ENCODE measurements at regions not wholly inside any gene's neighbourhood (a gene's known extent, or its start where the extent isn't known, plus 50 kb on each side); places are given as distances from the start of the nearest gene placed in this dataset.
"Not testable (repeated sequence)": the region's sequence is repeated elsewhere in the genome, so short reads cannot be mapped to it uniquely, and the experiment has no call there.

DNA sequence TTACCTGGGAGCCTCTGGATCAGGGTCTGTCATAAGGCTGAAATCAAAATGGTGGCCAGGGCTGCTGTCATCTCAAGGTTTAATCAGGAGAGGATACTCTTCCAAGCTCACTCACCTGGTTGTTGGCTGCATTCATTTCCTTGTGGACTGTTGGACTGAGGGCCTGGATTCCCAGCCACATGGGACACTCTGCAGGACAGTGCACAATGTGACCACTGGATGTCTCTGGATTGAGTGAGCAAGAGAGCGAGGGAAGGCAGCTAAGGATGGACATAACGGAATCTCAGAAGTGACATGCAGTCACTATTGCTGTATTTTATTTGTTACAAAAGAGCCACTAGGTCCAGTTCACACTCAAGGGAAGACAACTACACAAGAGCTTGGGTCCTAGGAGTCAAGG lies 229.1 kb downstream of the S1PR1 start:
- H3K4me3 ChIP-seq (ENCODE audit: low read depth, low read length) = no peak overlapping the region

DNA sequence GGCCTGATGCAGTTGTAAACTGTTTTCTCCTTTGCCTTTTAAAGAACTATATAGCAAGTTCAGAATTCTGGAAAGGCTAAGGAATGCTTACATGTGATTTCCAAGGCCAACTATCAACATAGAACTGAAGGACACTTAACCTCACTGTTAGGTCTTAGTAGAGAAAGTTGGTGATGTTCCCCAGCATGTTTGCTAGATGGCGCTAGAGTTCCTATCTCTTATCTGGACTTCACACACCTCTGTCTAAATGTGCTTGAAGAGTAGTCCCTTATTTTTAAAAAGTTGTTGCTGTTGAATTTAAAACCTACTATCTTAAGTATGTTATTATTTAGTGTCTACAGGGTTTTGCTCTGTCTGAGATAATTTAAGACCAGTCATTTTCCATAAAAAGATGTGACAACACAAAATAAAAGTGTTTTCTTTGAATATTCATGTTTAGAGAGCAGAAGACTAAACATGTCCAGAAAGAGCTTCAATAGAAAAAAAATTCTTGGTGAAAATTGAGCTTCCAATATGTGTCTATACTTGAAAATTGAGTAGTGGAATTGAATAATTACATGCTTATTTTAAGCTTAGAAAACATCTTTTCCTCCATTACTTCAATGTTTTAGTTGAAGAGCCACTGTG lies 237.3 kb downstream of the S1PR1 start:
- H3K4me3 ChIP-seq (ENCODE audit: low read depth, low read length) = no peak overlapping the region

DNA sequence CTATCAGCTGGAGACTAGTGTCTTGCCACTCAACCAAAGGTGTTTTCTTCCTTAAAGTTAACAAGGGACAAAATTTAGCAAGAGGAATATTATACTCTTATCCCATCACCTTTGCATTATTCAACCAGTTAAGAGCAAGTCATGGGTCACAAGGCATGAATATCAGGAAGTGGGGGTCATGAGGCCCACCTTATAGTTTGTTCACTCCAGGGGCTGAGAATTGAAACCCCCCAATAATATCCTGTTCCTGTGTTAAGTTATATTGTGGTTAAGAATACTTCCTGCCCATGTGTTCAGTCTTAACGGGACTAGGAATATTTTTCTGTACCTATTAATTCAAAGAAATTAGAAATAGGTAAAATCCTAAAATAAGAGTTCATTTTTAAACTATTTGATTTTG lies 239.7 kb downstream of the S1PR1 start:
- H3K4me3 ChIP-seq (ENCODE audit: low read depth, low read length) = no peak overlapping the region

DNA sequence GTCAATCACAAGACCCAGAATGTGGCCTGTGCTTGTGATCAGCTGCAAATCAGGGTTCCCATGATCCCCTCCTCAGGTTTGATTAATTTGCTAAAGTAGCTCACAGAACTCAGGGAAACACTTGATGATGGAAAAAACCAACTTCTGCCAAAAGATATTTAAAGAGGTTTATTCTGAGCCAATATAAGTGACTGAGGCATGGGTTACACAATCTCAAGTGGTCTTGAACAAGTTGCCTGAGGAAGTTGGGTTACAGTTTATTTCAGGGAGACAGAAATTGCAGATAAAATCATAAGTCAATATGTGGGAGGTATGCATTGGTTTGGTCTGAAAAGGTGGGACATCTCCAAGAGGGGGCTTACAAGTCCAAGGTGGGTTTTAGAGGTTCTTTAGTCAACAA lies 243.1 kb downstream of the S1PR1 start:
- H3K4me3 ChIP-seq (ENCODE audit: low read depth, low read length) = no peak overlapping the region

DNA sequence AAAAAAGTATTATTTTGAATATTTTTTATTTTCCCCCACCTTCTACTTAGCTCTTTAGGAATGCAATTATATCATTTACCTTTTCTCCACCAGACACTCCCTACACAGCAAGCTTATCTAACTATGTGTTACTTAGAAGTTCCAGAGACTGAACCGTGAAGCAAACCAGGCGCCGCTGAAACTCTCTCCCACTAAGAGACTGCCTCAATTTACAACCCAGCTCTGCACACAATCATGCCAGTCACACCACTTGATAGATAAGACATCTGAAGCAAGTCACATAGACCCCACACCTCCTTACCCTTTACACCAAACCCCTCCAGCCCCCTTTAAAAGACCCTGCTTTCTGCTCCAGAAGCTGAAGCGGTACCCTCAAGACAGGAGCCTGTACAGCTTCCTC lies 245.5 kb downstream of the S1PR1 start:
- no peak overlapping the region for H3K4me3 ChIP-seq (ENCODE audit: low read depth, low read length)

DNA sequence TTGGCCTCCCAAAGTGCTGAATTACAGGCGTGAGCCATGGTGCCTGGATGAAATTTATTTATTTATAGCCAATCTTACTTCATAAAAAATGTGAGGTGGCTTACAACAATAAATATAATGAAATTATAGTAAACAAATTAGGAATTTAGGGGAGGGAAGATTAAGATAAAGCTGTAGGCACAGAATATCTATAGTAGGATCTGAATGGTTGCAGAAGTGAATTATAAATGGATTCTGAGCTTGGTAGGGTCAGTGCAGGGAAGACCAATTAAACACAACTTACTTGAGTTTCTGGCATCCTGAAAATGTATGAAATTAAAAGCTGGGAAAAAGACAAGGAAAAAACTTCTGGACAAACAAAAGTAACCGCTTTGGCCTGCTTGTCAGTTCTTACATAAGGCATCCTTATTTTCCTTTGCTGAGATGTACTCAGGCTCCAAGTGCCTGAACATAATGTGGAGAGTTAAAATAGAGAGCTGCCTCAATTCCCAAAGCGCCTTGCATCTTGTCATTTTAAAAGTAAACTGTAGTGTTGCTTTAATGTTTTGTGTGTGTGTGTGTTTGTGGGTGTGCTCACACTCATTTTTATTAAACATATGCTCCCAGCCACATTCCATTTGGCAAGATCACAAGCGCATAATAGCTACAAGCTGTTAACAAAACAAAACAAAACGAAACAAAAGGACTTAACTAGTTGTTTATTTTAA lies 247.3 kb downstream of the S1PR1 start:
- no peak overlapping the region for H3K4me3 ChIP-seq (ENCODE audit: low read depth, low read length)

DNA sequence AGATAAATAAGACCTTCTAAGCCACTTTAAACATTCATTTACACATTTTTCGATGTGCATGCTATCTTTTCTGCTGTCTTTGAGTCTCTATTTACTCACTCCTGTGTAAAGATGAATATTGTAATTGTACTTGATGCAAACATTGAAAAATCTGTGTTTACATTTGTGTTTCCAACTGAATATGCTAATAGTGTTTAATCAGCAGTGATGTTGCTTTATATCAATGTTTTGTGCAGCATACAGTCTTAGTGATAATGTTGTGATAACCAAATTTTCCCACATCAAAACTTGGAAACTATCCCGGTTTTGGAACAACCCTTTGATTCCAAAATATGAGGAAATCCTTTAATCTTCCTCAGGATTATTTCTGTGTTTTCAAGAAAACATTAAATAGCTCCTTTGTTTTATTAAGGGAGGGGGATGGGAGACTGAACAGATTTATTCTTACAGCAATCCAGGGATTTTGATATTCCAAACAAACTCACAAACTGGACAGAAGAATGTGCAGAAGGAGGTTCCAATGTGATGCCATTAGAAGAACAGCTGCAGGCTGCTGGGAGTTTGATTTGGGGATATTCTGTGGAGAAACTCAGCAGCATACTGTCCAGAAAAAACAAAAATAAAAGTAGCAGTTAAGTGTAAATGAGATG lies 248.0 kb downstream of the S1PR1 start:
- no peak overlapping the region for H3K4me3 ChIP-seq (ENCODE audit: low read depth, low read length)

DNA sequence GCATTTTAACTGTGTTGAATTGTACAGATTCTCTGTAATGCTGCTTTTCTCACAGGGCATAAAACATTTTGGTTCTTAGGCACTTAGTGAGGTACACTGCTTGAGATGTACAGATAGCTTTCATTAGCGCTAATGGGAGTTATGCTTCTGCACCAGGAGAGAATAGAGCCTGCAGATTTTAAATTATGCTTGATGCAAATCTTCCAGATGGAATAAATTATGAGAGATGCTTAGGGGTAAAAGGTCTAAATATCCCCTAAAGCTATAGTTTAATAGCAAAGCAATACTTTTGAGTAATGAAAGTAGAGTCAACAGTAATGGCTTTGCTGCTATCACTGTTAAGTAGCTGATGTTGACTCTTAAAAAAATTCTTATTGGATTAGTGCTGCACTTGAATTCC lies 248.9 kb downstream of the S1PR1 start:
- no peak overlapping the region for H3K4me3 ChIP-seq (ENCODE audit: low read depth, low read length)

DNA sequence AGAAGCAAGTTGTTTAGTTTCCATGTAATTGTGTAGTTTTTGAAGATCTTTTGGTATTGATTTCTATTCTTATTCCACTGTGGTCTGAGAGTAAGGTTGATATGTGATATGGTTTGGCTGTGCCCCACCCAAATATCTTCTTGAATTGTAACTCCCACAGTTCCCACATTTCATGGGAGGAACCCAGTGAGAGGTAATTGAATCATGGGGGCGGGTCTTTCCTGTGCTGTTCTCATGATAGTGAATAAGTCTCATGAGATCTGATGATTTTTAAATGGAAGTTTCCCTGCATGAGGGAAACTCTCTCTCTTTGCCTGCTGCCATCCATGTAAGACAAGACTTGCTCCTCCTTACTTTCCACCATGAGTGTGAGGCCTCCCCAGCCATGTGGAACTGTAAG lies 255.3 kb downstream of the S1PR1 start:
- H3K4me3 ChIP-seq (ENCODE audit: low read depth, low read length) = not testable (repeated sequence)

DNA sequence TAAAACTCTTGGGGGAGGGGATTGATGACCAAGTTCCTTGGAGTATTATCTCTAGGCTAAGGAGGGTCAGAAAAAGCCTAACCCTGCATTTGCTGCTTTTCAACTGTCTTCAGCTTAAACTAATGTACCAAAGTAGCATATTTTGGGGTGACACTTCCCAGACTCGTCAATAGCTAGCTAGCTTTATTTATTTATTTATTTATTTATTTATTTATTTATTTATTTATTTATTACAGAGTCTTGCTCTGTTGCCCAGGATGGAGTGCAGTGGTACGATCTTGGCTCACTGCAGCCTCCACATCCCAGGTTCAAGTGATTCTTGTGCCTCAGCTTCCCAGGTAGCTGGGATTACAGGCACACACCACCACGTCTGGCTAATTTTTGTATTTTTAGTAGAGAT lies 257.1 kb downstream of the S1PR1 start:
- H3K4me3 ChIP-seq (ENCODE audit: low read depth, low read length) = not testable (repeated sequence)

DNA sequence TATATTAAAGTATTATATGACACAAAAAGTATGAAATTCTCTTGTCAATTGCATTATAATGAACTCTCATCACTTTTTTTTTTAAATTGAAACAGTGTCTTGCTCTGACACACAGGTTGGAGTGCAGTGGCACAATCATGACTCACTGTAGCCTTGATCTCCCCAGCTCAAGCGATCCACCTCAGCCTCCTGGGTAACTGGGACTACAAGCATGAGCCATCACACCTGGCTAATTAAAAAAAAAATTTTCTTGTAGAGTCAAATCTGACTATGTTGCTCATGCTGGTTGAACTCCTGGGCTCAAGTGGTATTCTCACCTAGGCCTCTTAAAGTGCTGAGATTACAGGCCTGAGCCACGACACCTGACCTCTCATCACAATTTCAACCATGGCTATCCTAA lies 259.3 kb downstream of the S1PR1 start:
- H3K4me3 ChIP-seq (ENCODE audit: low read depth, low read length) = no peak overlapping the region

DNA sequence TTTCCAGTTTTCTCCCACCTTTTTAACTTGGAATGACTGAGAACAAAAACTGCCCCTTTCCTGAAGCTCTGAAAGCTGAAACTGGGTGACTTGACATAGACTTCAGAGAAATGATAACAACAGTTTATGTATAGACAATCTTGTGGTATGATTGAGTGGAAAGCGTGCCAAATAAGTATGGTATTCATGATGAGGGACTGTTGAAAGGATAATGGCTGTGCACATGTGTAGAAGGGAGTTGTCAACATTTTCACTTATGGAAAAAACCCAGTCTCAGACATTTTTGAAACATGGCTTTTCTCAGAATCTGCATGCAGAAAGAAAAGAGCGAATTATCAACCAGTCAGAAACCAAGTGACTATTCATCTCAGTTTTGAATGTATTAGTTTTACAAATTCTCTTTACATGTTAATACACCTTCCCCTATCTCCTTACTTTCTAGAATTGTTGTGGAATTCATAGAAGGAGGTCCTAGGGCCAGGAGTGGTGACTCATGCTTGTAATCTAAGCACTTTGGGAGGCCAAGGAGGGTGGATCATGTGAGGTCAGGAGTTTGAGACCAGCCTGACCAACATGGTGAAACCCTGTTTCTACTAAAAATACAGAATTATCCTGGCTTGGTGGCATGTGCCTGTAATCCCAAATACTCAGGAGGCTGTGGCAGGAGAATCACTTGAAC lies 261.2 kb downstream of the S1PR1 start:
- H3K4me3 ChIP-seq (ENCODE audit: low read depth, low read length) = no peak overlapping the region

DNA sequence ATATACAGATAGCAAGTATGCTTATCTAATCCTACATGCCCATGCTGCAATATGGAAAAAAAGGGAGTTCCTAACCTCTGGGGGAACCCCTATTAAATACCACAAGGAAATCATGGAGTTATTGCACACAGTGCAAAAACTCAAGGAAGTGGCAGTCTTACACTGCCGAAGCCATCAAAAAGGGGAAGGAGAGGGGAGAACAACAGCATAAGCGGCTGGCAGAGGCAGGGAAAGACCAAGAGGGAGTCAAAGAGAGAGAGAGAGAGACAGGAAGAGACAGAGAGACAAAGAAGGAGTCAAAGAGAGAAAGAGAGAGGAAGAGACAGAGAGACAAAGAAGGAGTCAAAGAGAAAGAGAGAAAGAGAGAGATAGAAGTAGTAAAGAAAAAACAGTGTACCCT lies 267.3 kb downstream of the S1PR1 start:
- not testable (repeated sequence) for H3K4me3 ChIP-seq (ENCODE audit: low read depth, low read length)

DNA sequence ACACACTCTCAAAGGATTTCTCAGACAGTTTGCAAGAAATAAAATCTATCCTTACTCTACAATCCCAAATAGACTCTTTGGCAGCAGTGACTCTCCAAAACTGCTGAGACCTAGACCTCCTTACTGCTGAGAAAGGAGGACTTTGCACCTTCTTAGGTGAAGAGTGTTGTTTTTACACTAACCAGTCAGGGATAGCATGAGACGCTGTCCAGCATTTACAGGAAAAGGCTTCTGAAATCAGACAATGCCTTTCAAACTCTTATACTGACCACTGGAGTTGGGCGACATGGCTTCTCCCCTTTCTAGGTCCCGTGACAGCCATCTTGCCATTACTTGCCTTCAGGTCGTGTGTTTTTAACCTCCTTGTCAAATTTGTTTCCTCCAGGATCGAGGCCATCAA lies 268.4 kb downstream of the S1PR1 start:
- not testable (repeated sequence) for H3K4me3 ChIP-seq (ENCODE audit: low read depth, low read length)

DNA sequence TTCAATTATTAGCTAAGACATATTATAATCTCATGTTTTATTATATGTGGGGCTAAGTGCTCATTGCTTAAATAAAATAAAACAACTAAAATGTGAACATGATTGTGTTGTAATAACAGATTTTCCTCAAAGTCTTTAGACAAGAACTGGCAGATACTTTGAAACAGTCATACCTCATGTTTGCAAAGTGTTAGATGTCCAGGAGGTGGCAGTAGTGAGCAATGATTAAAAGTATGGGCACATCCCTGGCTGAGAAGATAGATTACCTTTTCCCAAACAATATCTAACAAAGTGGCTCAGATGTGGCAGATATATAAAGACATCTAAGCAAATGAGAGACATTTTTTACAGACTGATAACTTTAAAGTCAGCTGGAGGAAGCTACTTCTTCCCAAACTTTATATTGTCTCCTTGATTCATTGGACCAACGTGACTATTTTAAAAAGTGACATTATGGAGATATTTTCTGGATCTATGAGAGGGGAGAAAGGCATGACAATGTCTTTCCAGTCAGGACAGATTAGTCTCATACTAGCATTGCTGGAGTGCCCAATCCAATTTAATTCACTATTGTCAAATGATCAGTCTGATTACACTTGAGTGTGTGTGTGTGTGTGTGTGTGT lies 269.8 kb downstream of the S1PR1 start:
- H3K4me3 ChIP-seq (ENCODE audit: low read depth, low read length) = no peak overlapping the region

DNA sequence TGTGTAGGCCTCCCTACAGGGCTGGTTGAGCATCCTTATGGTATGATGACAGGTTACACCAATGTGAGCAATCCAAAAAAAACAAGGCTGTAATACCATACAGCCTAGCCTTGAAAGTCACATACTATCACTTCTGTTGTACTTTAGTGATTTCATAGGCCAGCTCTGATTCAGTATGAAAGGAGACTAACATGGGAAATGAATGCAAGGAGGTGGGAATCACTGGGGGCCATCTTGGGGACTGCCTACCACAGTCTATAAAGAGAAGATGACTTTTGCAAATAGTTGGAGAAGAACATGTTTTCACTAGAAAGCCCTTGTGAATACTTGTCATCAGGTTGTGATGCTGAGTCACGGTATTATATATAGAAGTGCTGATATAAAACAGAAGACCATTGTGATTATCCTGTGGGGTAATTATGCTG lies 270.7 kb downstream of the S1PR1 start:
- no peak overlapping the region for H3K4me3 ChIP-seq (ENCODE audit: low read depth, low read length)

DNA sequence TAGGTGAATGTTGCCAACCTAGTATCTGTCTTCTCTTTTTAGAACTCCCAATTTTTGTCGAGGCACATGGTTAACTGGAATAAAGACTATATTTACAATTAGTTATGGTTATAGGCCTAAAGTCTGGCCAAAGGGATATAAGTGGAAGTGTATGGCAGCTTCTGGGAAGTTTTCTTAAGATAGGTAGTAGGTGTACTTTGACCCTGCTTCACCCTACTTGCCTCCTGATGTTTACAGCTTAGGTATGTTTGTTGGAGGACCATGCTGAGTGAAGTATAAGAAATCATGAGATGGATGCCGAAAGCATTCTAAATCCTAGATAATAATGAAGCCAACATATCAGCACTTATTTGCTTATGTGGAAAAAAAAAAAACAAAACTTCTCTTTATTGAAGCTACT lies 272.1 kb downstream of the S1PR1 start:
- H3K4me3 ChIP-seq (ENCODE audit: low read depth, low read length) = no peak overlapping the region

DNA sequence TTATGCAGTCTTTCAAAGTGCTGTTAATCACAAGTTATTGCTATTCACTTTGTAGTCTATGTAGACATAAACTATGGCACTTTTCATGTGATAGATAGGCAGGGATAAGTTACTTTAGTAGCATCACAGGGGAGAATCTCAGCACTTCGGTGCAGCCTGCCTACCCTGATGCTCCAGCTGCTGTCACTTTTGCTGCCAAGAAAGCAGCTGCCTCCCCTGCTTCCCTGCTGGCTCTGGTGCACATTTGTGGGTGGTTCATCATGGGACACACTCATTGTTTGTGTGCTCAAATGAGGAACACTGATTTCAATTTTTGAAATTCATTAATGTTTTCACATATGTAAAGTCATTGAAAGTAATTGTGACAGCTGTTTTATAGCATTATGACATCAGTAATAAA lies 272.6 kb downstream of the S1PR1 start:
- H3K4me3 ChIP-seq (ENCODE audit: low read depth, low read length) = no peak overlapping the region

DNA sequence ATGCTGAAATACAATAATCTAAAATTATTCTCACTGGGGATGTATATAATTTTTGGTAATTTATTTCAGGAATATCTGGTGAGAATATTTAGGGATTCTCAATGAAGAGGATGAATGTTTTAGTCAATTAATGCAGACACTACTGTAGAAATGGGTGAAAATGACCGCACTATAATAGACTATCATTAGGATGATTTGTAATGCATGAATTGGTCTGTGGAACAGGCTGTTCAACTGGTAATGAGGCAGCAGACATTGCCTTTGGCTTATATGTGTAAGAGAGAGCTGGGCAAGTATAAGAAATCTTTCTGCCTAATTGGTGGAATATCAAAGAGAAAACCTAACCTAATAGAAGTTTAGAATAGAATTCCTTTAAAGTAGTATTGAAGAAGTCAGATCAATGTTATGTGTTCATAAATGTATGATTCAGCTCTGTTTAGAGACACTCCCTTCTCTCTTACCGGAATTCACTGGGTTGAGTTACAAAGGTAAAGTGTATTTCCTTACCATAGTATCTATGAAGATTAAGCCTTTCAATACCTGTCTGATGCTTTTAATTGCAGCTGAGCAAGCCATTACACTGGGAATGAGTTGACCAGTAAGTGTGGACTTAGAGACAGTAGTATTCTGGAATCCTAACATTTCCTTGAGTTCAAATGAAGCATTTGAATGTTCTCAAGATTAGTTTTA lies 274.5 kb downstream of the S1PR1 start:
- no peak overlapping the region for H3K4me3 ChIP-seq (ENCODE audit: low read depth, low read length)

DNA sequence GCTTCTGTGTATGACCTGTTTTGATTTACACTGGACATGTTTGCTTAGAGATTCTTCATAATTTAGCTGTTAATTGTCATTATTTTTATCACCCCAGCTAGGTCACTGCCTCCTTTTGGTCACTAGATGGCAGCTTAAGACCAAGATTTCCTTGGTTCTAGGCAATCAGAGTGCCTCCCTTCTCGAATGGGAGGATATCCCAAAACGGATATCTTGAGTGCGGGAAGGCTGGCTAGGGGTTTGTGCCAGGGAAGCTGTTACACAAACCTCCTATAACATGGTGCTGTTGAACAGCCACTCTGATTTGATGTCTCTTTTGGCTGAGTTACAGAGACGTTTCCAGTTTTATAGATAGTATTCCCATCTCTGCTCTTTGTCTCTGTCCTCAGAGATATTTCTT lies 283.5 kb downstream of the S1PR1 start:
- no peak overlapping the region for H3K4me3 ChIP-seq (ENCODE audit: low read depth, low read length)

DNA sequence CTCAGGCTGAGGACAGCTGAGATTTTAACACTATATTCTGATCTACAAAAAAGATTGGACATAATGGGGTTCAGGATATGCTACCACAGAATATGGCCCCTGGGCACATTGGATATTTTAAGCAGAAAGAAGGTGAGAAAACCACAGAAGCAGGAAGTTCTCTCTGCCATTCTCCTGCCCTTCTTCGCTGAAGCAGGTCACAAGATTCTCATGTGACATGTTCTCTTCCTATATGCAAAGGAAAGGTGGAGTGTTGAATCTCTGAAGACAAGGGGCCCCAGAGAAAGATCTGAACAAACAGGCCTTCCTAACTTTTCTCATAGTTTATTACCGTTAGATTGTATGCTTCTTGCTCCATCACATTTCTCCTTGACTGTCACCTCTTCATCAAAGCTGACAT lies 285.7 kb downstream of the S1PR1 start:
- H3K4me3 ChIP-seq (ENCODE audit: low read depth, low read length) = no peak overlapping the region

Measured in iPS-11a (cell line).